MM.1S (cell line): ENCODE measurements at regions not wholly inside any gene's neighbourhood (a gene's known extent, or its start where the extent isn't known, plus 50 kb on each side); places are given as distances from the start of the nearest gene placed in this dataset.

Experiments
- EZH2 ChIP-seq: fragments of 300-600 bp; sonication (generic); optimal IDR thresholded peaks from 2 replicates; pipeline ENCODE3; 2017; ENCODE audit warnings: low read depth, mild to moderate bottlenecking, antibody characterized with exemption, low read length, mixed read lengths
- TF ChIP-seq, protein P1 (sequence below): fragments of 300-600 bp; sonication (generic); IDR thresholded peaks from 2 replicates; pipeline ENCODE4 v1.5.1; 2016; ENCODE audit warnings: antibody characterized with exemption, low read length, mixed read lengths

DNA sequence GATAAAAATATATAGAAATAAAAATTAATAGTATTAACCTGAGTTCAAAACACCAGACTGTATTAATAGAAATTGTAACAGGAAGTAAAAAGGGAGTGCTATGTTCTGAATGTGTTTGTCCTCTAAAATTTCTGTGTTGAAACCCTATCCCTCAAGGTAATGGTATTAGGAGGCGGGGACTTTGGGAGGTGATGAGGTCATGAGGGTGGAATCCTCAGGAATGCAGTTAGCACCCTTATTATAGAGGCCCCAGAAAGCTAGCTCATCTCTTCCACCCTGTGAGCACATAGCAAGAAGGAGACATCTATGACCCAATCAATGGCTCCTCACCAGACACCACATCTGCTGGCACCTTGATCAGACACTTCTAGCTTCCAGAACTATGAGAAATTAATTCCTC, 124.5 kb downstream of the CMPK2 start:
- TF ChIP-seq, protein P1, sequence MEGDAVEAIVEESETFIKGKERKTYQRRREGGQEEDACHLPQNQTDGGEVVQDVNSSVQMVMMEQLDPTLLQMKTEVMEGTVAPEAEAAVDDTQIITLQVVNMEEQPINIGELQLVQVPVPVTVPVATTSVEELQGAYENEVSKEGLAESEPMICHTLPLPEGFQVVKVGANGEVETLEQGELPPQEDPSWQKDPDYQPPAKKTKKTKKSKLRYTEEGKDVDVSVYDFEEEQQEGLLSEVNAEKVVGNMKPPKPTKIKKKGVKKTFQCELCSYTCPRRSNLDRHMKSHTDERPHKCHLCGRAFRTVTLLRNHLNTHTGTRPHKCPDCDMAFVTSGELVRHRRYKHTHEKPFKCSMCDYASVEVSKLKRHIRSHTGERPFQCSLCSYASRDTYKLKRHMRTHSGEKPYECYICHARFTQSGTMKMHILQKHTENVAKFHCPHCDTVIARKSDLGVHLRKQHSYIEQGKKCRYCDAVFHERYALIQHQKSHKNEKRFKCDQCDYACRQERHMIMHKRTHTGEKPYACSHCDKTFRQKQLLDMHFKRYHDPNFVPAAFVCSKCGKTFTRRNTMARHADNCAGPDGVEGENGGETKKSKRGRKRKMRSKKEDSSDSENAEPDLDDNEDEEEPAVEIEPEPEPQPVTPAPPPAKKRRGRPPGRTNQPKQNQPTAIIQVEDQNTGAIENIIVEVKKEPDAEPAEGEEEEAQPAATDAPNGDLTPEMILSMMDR, result no peak
- TF ChIP-seq EZH2, result no peak
